ENCODE measurements at regions not wholly inside any gene's neighbourhood (a gene's known extent, or its start where the extent isn't known, plus 50 kb on each side); places are given as distances from the start of the nearest gene placed in this dataset.

DNA sequence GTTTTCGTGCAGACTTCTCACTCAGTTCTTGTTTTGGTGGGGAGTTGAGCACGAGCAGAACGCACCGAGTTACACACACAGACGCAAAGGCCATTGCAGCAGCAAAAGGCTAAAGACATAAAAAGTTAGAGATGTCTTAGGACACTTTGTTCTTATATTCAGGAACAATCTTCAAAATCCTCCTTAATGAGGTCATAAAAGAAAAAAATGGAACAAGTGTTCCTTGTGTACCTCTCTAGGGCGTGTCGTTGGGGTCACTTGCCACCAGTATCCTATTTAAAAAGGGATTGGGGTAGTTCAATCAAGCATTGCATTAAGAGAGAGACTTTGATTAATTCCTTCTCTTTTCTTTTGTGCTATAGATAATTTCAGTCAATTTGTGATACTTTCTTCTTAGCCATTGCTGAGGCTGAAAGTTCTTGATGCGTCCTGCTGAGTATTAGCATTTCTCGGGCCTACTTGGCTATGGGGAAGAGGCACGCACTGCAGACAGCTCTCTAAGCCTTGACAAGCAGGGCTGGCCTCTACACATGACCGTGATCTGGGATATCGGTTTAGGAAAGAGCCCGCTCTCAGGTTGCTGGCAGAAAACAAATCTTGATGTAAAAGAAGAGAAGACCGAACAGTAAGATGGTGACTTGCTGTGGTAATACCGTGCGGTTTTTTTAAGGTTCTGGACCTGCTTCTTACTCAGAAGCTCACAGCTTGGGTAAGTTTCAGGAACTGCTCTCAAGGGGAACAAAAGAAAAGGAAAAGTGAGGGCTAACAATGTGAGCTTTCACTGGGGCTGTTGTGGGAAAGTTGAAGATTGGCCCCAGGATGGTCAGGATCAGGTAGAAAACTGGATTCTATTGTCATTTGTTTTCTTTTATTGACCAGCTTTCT is 223.6 kb downstream of the TM9SF2 start:
- Histone ChIP-seq H3K27me3 (ENCODE audit: control insufficient read depth in 2 of 2, insufficient read depth in 1 of 2, low read length in 1 of 2) (no peaks in the 10 kb centered on the region), H3K4me1 (ENCODE audit: control insufficient read depth in 2 of 2, insufficient read depth in 2 of 2, low read length in 2 of 2) (no peaks in the 10 kb centered on the region), H3K4me3 (ENCODE audit: low read length in 2 of 2) (no peak overlapping the region), H3K36me3 (ENCODE audit: control insufficient read depth in 2 of 2, insufficient read depth in 2 of 2, low read length in 1 of 2) (no peaks in the 10 kb centered on the region), H3K9me3 (ENCODE audit: control insufficient read depth in 2 of 2, insufficient read depth in 1 of 2, low read length in 1 of 2) (no peaks in the 10 kb centered on the region), H3K27ac (ENCODE audit: low read depth in 1 of 2, low read length in 1 of 2) (no peak overlapping the region)
- 97% methylated on average over 16 of the region's 16 CpGs for WGBS
- no peak for DNase-seq (ENCODE audit: low read depth in 6 of 9, low spot score in 9 of 9)

GRCh38 chr13:99723878-99724277 is 222.6 kb downstream of the TM9SF2 start:
- no peaks in the 10 kb centered on the region for H3K9me3 ChIP-seq (ENCODE audit: control insufficient read depth in 2 of 2, insufficient read depth in 1 of 2, low read length in 1 of 2)
- H3K4me3 ChIP-seq (ENCODE audit: low read length in 2 of 2) = no peak overlapping the region
- no peaks in the 10 kb centered on the region for H3K4me1 ChIP-seq (ENCODE audit: control insufficient read depth in 2 of 2, insufficient read depth in 2 of 2, low read length in 2 of 2)
- WGBS = 81% methylated on average over 3 of the region's 3 CpGs
- no peak for DNase-seq (ENCODE audit: low read depth in 6 of 9, low spot score in 9 of 9)
- no peak overlapping the region for H3K27ac ChIP-seq (ENCODE audit: low read depth in 1 of 2, low read length in 1 of 2)
- no peaks in the 10 kb centered on the region for H3K36me3 ChIP-seq (ENCODE audit: control insufficient read depth in 2 of 2, insufficient read depth in 2 of 2, low read length in 1 of 2)
- no peaks in the 10 kb centered on the region for H3K27me3 ChIP-seq (ENCODE audit: control insufficient read depth in 2 of 2, insufficient read depth in 1 of 2, low read length in 1 of 2)

- DNase-seq (ENCODE audit: low read depth in 6 of 9, low spot score in 9 of 9) = no peak
- WGBS = 95% methylated on average over 7 of the region's 7 CpGs
Observed at GRCh38 chr13:99722931-99723330, 221.7 kb downstream of the TM9SF2 start.

DNA sequence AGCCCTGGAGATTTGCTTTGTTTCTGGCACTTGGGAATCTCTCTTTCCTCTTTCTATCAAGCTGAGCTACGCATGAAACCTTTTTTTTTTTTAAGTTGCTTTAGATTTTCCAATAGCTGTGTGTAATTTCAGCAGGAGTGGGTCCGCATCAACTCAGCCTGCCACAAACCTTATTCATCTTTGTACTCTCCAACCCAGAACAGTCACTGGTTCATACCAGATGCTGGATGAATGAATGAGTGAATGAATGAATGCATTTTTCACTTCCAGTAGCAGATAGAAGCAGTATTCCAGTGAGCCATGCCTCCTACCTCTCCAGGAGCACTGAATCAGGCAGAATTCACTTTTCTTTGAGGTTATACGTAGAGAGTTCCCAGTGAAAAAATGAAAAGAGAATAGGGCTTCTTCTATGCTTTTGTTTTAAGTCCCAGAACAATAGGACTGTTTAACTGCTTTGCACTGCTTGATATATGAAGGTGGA is 221.1 kb downstream of the TM9SF2 start:
- no peak for DNase-seq (ENCODE audit: low read depth in 6 of 9, low spot score in 9 of 9)
- Histone ChIP-seq H3K27ac (ENCODE audit: low read depth in 1 of 2, low read length in 1 of 2) (no peak overlapping the region), H3K27me3 (ENCODE audit: control insufficient read depth in 2 of 2, insufficient read depth in 1 of 2, low read length in 1 of 2) (no peaks in the 10 kb centered on the region), H3K4me1 (ENCODE audit: control insufficient read depth in 2 of 2, insufficient read depth in 2 of 2, low read length in 2 of 2) (no peaks in the 10 kb centered on the region), H3K9me3 (ENCODE audit: control insufficient read depth in 2 of 2, insufficient read depth in 1 of 2, low read length in 1 of 2) (no peaks in the 10 kb centered on the region), H3K4me3 (ENCODE audit: low read length in 2 of 2) (no peak overlapping the region), H3K36me3 (ENCODE audit: control insufficient read depth in 2 of 2, insufficient read depth in 2 of 2, low read length in 1 of 2) (no peaks in the 10 kb centered on the region)
- 93% methylated on average over 3 of the region's 3 CpGs for WGBS

More at GRCh38 chr13:99722931-99723330, 221.7 kb downstream of the TM9SF2 start:
- Histone ChIP-seq H3K27me3 (ENCODE audit: control insufficient read depth in 2 of 2, insufficient read depth in 1 of 2, low read length in 1 of 2) (no peaks in the 10 kb centered on the region), H3K36me3 (ENCODE audit: control insufficient read depth in 2 of 2, insufficient read depth in 2 of 2, low read length in 1 of 2) (no peaks in the 10 kb centered on the region), H3K9me3 (ENCODE audit: control insufficient read depth in 2 of 2, insufficient read depth in 1 of 2, low read length in 1 of 2) (no peaks in the 10 kb centered on the region), H3K4me1 (ENCODE audit: control insufficient read depth in 2 of 2, insufficient read depth in 2 of 2, low read length in 2 of 2) (no peaks in the 10 kb centered on the region), H3K27ac (ENCODE audit: low read depth in 1 of 2, low read length in 1 of 2) (no peak overlapping the region), H3K4me3 (ENCODE audit: low read length in 2 of 2) (no peak overlapping the region)

DNA sequence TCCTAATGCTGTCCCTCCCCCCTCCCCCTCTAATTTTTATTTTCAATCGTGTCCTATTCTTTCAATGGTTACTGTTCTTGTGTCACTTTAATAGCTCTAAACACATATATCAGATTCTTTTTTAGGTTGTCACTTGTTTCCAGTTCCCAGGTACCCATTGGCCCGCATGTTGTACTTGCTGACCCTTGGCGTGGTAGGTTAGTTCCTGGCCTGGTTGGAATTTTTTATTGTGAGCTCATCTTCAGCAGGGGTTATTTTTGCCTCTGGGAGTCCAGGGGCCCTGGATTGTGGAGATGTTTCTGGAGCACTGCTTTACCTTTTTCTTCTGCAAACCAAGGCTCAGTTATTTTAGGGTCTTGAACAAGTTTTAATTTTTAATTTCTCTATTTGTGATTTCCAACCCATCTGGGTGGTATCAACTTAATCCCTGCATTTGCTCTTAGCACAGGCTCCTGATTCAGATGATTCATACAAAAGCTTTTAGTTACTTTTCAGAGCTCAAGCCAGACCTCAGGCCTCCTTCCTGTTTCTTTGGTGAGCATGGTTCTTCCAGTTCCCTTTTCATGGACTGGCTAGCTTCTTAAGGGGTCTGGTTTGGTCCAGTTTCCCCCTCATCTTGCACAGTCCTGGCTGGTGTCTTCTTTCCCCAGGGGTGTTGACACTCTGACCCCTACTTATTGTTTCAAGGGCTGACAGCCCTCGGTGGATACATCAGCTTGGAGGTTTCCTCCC is 220.5 kb downstream of the TM9SF2 start:
- H3K36me3 ChIP-seq (ENCODE audit: control insufficient read depth in 2 of 2, insufficient read depth in 2 of 2, low read length in 1 of 2) = no peaks in the 10 kb centered on the region
- no peak overlapping the region for H3K4me3 ChIP-seq (ENCODE audit: low read length in 2 of 2)
- H3K9me3 ChIP-seq (ENCODE audit: control insufficient read depth in 2 of 2, insufficient read depth in 1 of 2, low read length in 1 of 2) = no peaks in the 10 kb centered on the region
- H3K27ac ChIP-seq (ENCODE audit: low read depth in 1 of 2, low read length in 1 of 2) = no peak overlapping the region
- H3K27me3 ChIP-seq (ENCODE audit: control insufficient read depth in 2 of 2, insufficient read depth in 1 of 2, low read length in 1 of 2) = no peaks in the 10 kb centered on the region
- peak in 1 of 9 donors; percentile 10 for DNase-seq (ENCODE audit: low read depth in 6 of 9, low spot score in 9 of 9)
- H3K4me1 ChIP-seq (ENCODE audit: control insufficient read depth in 2 of 2, insufficient read depth in 2 of 2, low read length in 2 of 2) = no peaks in the 10 kb centered on the region
- 95% methylated on average over 4 of the region's 4 CpGs for WGBS

DNA sequence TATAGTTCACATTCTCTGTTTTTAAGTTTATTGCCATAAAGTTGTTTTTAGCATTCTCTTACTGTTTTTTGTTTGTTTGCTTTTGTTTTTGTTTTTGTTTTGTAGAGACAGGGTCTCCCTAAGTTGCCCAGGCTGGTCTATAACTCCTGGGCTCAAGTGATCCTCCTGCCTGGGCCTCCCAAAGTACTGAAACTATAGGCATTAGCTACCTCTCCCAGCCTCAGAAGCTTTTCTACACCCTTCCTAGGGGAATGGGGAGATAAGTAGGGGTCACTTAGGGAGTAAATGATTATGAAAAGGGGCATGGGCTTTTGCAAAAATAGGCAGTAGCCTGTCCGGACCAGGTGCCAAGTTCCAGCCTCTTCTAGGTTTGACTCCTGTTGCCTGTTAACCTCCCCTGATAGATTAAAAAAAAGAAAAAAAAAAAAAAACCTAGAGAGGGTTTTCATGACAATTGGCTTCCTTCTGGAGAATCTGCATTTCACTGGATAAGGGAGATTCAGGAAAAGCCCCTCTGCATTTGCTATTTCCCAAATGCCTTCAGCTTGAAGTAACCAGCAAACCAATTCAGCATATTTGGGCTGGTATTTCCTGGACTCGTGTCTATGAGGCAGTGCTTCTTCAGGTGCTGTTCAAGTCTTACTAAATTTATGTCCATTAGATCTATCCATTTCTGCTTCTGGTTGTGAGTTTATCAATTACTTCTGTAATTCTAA is 216.8 kb downstream of the TM9SF2 start:
- Histone ChIP-seq H3K9me3 (ENCODE audit: control insufficient read depth in 2 of 2, insufficient read depth in 1 of 2, low read length in 1 of 2) (no peaks in the 10 kb centered on the region), H3K4me3 (ENCODE audit: low read length in 2 of 2) (no peak overlapping the region), H3K36me3 (ENCODE audit: control insufficient read depth in 2 of 2, insufficient read depth in 2 of 2, low read length in 1 of 2) (no peaks in the 10 kb centered on the region), H3K27me3 (ENCODE audit: control insufficient read depth in 2 of 2, insufficient read depth in 1 of 2, low read length in 1 of 2) (no peaks in the 10 kb centered on the region), H3K27ac (ENCODE audit: low read depth in 1 of 2, low read length in 1 of 2) (no peak overlapping the region), H3K4me1 (ENCODE audit: control insufficient read depth in 2 of 2, insufficient read depth in 2 of 2, low read length in 2 of 2) (no peaks in the 10 kb centered on the region)
- no peak for DNase-seq (ENCODE audit: low read depth in 6 of 9, low spot score in 9 of 9)
- 98% methylated on average over 2 of the region's 2 CpGs for WGBS

DNA sequence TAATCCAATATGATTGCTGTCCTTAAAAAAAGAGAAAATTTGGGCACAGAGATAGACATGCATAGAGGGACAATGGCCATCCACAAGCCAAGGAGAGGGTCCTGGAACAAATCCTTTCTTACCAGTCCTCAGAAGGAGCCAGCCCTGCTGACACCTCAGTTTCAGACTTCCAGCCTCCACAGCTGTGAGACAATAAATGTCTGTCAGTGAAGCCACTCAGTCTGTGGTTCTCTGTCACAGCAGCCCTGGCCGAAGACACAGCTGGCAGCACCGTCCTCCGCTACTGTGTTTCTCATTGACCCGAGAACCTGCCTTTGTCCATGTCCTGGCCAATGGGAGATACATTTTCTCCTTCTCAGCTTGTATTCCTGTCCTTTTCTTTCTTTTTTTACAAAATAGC is 207.9 kb downstream of the TM9SF2 start:
- 92% methylated on average over 4 of the region's 4 CpGs for WGBS
- no peak overlapping the region for H3K4me3 ChIP-seq (ENCODE audit: low read length in 2 of 2)
- no peaks in the 10 kb centered on the region for H3K27me3 ChIP-seq (ENCODE audit: control insufficient read depth in 2 of 2, insufficient read depth in 1 of 2, low read length in 1 of 2)
- no peaks in the 10 kb centered on the region for H3K4me1 ChIP-seq (ENCODE audit: control insufficient read depth in 2 of 2, insufficient read depth in 2 of 2, low read length in 2 of 2)
- H3K27ac ChIP-seq (ENCODE audit: low read depth in 1 of 2, low read length in 1 of 2) = no peak overlapping the region
- DNase-seq (ENCODE audit: low read depth in 6 of 9, low spot score in 9 of 9) = no peak
- no peaks in the 10 kb centered on the region for H3K9me3 ChIP-seq (ENCODE audit: control insufficient read depth in 2 of 2, insufficient read depth in 1 of 2, low read length in 1 of 2)
- no peaks in the 10 kb centered on the region for H3K36me3 ChIP-seq (ENCODE audit: control insufficient read depth in 2 of 2, insufficient read depth in 2 of 2, low read length in 1 of 2)

DNA sequence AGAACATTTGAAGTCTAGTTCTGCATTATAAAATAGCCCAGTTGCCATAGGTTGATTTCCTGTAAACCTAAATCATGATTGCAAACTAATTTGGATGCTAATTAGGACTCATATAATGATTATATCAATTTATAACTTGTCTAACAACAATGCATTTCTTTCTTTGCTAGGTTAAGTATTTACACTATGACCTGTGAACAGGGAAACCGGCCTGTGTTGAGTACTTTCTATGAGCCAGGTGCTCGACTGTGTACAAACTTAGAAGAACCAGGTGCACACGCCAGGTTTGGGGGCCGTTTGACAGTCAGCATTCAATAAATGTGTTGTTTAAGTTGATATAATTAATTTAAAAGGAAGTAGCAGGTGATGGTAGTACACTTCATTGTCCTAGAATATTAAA is 203.1 kb downstream of the TM9SF2 start:
- no peak overlapping the region for H3K27ac ChIP-seq (ENCODE audit: low read depth in 1 of 2, low read length in 1 of 2)
- 95% methylated on average over 4 of the region's 4 CpGs for WGBS
- H3K4me3 ChIP-seq (ENCODE audit: low read length in 2 of 2) = no peak overlapping the region
- no peaks in the 10 kb centered on the region for H3K36me3 ChIP-seq (ENCODE audit: control insufficient read depth in 2 of 2, insufficient read depth in 2 of 2, low read length in 1 of 2)
- DNase-seq (ENCODE audit: low read depth in 6 of 9, low spot score in 9 of 9) = no peak
- H3K9me3 ChIP-seq (ENCODE audit: control insufficient read depth in 2 of 2, insufficient read depth in 1 of 2, low read length in 1 of 2) = no peaks in the 10 kb centered on the region
- H3K4me1 ChIP-seq (ENCODE audit: control insufficient read depth in 2 of 2, insufficient read depth in 2 of 2, low read length in 2 of 2) = no peaks in the 10 kb centered on the region
- H3K27me3 ChIP-seq (ENCODE audit: control insufficient read depth in 2 of 2, insufficient read depth in 1 of 2, low read length in 1 of 2) = no peaks in the 10 kb centered on the region

DNA sequence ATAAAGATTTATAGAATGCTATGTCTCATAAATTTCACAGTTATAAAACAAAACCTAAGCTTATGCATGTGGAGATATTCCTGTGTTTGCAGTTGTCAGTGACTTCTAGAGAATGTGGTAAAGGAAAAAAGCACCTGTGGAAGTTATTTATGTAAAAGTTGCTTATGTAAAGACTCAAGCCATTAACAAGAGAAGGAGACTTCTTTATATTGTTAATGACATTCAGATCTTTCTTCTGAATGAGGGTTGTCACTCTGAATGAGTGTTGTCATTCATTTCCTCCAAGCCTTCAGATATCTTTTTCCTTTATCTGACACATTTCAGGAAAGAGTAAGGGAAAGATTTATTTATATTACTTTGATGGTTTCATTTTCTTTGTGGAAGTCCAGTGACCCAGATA is 202.6 kb downstream of the TM9SF2 start:
- Histone ChIP-seq H3K9me3 (ENCODE audit: control insufficient read depth in 2 of 2, insufficient read depth in 1 of 2, low read length in 1 of 2) (no peaks in the 10 kb centered on the region), H3K4me3 (ENCODE audit: low read length in 2 of 2) (no peak overlapping the region), H3K27me3 (ENCODE audit: control insufficient read depth in 2 of 2, insufficient read depth in 1 of 2, low read length in 1 of 2) (no peaks in the 10 kb centered on the region), H3K36me3 (ENCODE audit: control insufficient read depth in 2 of 2, insufficient read depth in 2 of 2, low read length in 1 of 2) (no peaks in the 10 kb centered on the region), H3K27ac (ENCODE audit: low read depth in 1 of 2, low read length in 1 of 2) (no peak overlapping the region), H3K4me1 (ENCODE audit: control insufficient read depth in 2 of 2, insufficient read depth in 2 of 2, low read length in 2 of 2) (no peaks in the 10 kb centered on the region)
- no peak for DNase-seq (ENCODE audit: low read depth in 6 of 9, low spot score in 9 of 9)

All from thymus (tissue), 11 donors.